ENCODE measurements at regions not wholly inside any gene's neighbourhood (a gene's known extent, or its start where the extent isn't known, plus 50 kb on each side); places are given as distances from the start of the nearest gene placed in this dataset.

DNA sequence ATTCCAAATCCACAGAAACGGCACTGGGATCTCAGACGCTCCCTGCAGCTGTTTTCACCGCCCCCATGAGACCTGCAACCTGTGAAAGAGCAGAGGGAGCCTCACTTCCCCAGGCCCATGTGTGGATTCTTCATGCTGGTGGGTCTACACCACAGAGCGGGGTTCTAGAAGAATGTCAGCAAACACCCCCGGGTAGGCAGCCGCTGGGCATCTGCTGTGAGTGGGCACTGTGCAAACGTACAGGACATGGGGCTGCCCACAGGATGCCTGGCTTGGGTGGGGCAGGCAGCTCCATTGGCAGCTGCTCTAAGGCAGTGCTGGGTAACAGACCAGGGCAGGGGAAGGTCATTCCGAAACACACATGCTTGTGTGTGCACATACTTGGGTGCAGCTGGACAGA is 174.9 kb downstream of the RBFOX3 start:
- TF ChIP-seq CTCF (IDR thresholded peaks at IDR 0.05) (no peak), POLR2A (IDR thresholded peaks at IDR 0.05) (no peak)
